T-helper 17 cell (primary cell): ENCODE measurements at regions not wholly inside any gene's neighbourhood (a gene's known extent, or its start where the extent isn't known, plus 50 kb on each side); places are given as distances from the start of the nearest gene placed in this dataset.

ENCODE experiments used
- ATAC-seq: fragments of 150-1000 bp; cut with Tn5 transposase; 2 replicates; pipeline ENCODE4 v1.10.0; 2021; ENCODE audit warnings: mild to moderate bottlenecking, moderate library complexity
- DNase-seq, 3 donors: peaks; one replicate each; pipeline versions ENCODE4 v3.0.0 to v3.0.0-alpha.2; 2020 to 2021
- H3K9me3 ChIP-seq: one replicate; pipeline ENCODE4 v1.7.0; 2013; ENCODE audit warnings: low read length, mild to moderate bottlenecking; ENCODE audit not compliant: control insufficient read depth, poor library complexity, severe bottlenecking
- H3K27ac Mint-ChIP-seq: one replicate; pipeline ENCODE4 v1.8.0; 2022; ENCODE audit warnings: mild to moderate bottlenecking, moderate library complexity, mixed read lengths
- H3K27me3 Mint-ChIP-seq: one replicate; pipeline ENCODE4 v1.8.0; 2022; ENCODE audit warnings: mixed read lengths
- H3K36me3 Mint-ChIP-seq: one replicate; pipeline ENCODE4 v1.8.0; 2022; ENCODE audit warnings: low read depth, mixed read lengths
- H3K4me1 Mint-ChIP-seq: one replicate; pipeline ENCODE4 v1.8.0; 2022; ENCODE audit warnings: mild to moderate bottlenecking, mixed read lengths
- H3K4me3 Mint-ChIP-seq: one replicate; pipeline ENCODE4 v1.8.0; 2022; ENCODE audit warnings: mild to moderate bottlenecking, moderate library complexity, mixed read lengths

GRCh38 chr1:88519156-88519555, 164.9 kb upstream of the PKN2 start:
- Mint-ChIP-seq H3K4me3 (no peak overlapping the region), H3K4me1 (no peaks in the 10 kb centered on the region), H3K36me3 (peaks cover 2% of the 10 kb centered on the region), H3K27ac (no peak overlapping the region), H3K27me3 (peaks cover 13% of the 10 kb centered on the region)
- DNase-seq (no peak), ATAC-seq (no peak)
- H3K9me3 ChIP-seq: no peaks in the 10 kb centered on the region

GRCh38 chr1:88523854-88524528, 160.1 kb upstream of the PKN2 start:
- Mint-ChIP-seq H3K4me3 (no peak overlapping the region), H3K27me3 (peaks cover 9% of the 10 kb centered on the region), H3K27ac (no peak overlapping the region), H3K36me3 (peaks cover 2% of the 10 kb centered on the region), H3K4me1 (no peaks in the 10 kb centered on the region)
- ATAC-seq (no peak), DNase-seq (no peak)
- no peaks in the 10 kb centered on the region for H3K9me3 ChIP-seq

- no peak overlapping the region for H3K27ac Mint-ChIP-seq
- no peak for ATAC-seq
- H3K27me3 Mint-ChIP-seq: peaks cover 30% of the 10 kb centered on the region
- H3K36me3 Mint-ChIP-seq: peaks cover 2% of the 10 kb centered on the region
- no peaks in the 10 kb centered on the region for H3K9me3 ChIP-seq
- H3K4me1 Mint-ChIP-seq: no peaks in the 10 kb centered on the region
- H3K4me3 Mint-ChIP-seq: no peak overlapping the region
- DNase-seq: no peak
Measured at GRCh38 chr1:88526456-88526855, 157.6 kb upstream of the PKN2 start.

GRCh38 chr1:88528792-88529191, 155.3 kb upstream of the PKN2 start:
- ATAC-seq (no peak), DNase-seq (no peak)
- H3K4me3 Mint-ChIP-seq: no peak overlapping the region
- peaks cover 38% of the 10 kb centered on the region for H3K27me3 Mint-ChIP-seq
- H3K27ac Mint-ChIP-seq: no peak overlapping the region
- no peaks in the 10 kb centered on the region for H3K4me1 Mint-ChIP-seq
- H3K36me3 Mint-ChIP-seq: no peaks in the 10 kb centered on the region
- no peaks in the 10 kb centered on the region for H3K9me3 ChIP-seq

GRCh38 chr1:88529581-88529980, 154.5 kb upstream of the PKN2 start:
- DNase-seq: no peak
- no peak overlapping the region for H3K4me3 Mint-ChIP-seq
- H3K27ac Mint-ChIP-seq: no peak overlapping the region
- H3K27me3 Mint-ChIP-seq: peaks cover 44% of the 10 kb centered on the region
- H3K9me3 ChIP-seq: no peaks in the 10 kb centered on the region
- H3K4me1 Mint-ChIP-seq: no peaks in the 10 kb centered on the region
- H3K36me3 Mint-ChIP-seq: no peaks in the 10 kb centered on the region
- ATAC-seq: no peak

- Mint-ChIP-seq H3K4me3 (no peak overlapping the region), H3K36me3 (no peaks in the 10 kb centered on the region), H3K27ac (no peak overlapping the region), H3K27me3 (peaks cover 47% of the 10 kb centered on the region), H3K4me1 (no peaks in the 10 kb centered on the region)
- DNase-seq (no peak), ATAC-seq (no peak)
- no peaks in the 10 kb centered on the region for H3K9me3 ChIP-seq
Measured at GRCh38 chr1:88530246-88530645, 153.8 kb upstream of the PKN2 start.

GRCh38 chr1:88537787-88538186, 146.3 kb upstream of the PKN2 start:
- H3K27me3 Mint-ChIP-seq: peaks cover 28% of the 10 kb centered on the region
- no peaks in the 10 kb centered on the region for H3K4me1 Mint-ChIP-seq

GRCh38 chr1:88538222-88538899, 145.7 kb upstream of the PKN2 start:
- no peaks in the 10 kb centered on the region for H3K9me3 ChIP-seq
- Mint-ChIP-seq H3K27ac (no peak overlapping the region), H3K36me3 (no peaks in the 10 kb centered on the region), H3K4me1 (no peaks in the 10 kb centered on the region), H3K4me3 (no peak overlapping the region), H3K27me3 (peaks cover 28% of the 10 kb centered on the region)
- ATAC-seq: no peak
- no peak for DNase-seq

More at GRCh38 chr1:88537787-88538186, 146.3 kb upstream of the PKN2 start:
- Mint-ChIP-seq H3K36me3 (no peaks in the 10 kb centered on the region), H3K4me3 (no peak overlapping the region), H3K27ac (no peak overlapping the region)
- H3K9me3 ChIP-seq: no peaks in the 10 kb centered on the region
- ATAC-seq (no peak), DNase-seq (no peak)

- Mint-ChIP-seq H3K27me3 (peaks cover 15% of the 10 kb centered on the region), H3K27ac (no peak overlapping the region), H3K36me3 (no peaks in the 10 kb centered on the region), H3K4me3 (no peak overlapping the region), H3K4me1 (no peaks in the 10 kb centered on the region)
- no peaks in the 10 kb centered on the region for H3K9me3 ChIP-seq
- no peak for DNase-seq
- ATAC-seq: no peak
Measured at GRCh38 chr1:88540255-88540654, 143.8 kb upstream of the PKN2 start.

- no peaks in the 10 kb centered on the region for H3K36me3 Mint-ChIP-seq
- H3K27me3 Mint-ChIP-seq: peaks cover 8% of the 10 kb centered on the region
- H3K9me3 ChIP-seq: no peaks in the 10 kb centered on the region
- no peak overlapping the region for H3K27ac Mint-ChIP-seq
- H3K4me1 Mint-ChIP-seq: no peaks in the 10 kb centered on the region
- H3K4me3 Mint-ChIP-seq: no peak overlapping the region
- ATAC-seq: no peak
- no peak for DNase-seq
Measured at GRCh38 chr1:88541596-88541995, 142.5 kb upstream of the PKN2 start.

GRCh38 chr1:88544195-88544594, 139.9 kb upstream of the PKN2 start:
- no peak overlapping the region for H3K4me3 Mint-ChIP-seq
- no peak for ATAC-seq
- H3K27ac Mint-ChIP-seq: no peak overlapping the region

GRCh38 chr1:88549536-88549935, 134.5 kb upstream of the PKN2 start:
- ATAC-seq: no peak
- Mint-ChIP-seq H3K4me1 (no peaks in the 10 kb centered on the region), H3K36me3 (no peaks in the 10 kb centered on the region), H3K27me3 (peaks cover 12% of the 10 kb centered on the region), H3K27ac (no peak overlapping the region), H3K4me3 (no peak overlapping the region)
- no peaks in the 10 kb centered on the region for H3K9me3 ChIP-seq
- no peak for DNase-seq

More at GRCh38 chr1:88544195-88544594, 139.9 kb upstream of the PKN2 start:
- H3K36me3 Mint-ChIP-seq: no peaks in the 10 kb centered on the region
- peaks cover 6% of the 10 kb centered on the region for H3K27me3 Mint-ChIP-seq
- DNase-seq: no peak
- no peaks in the 10 kb centered on the region for H3K9me3 ChIP-seq
- H3K4me1 Mint-ChIP-seq: no peaks in the 10 kb centered on the region

- H3K27me3 Mint-ChIP-seq: peaks cover 6% of the 10 kb centered on the region
- ATAC-seq: no peak
- H3K27ac Mint-ChIP-seq: no peak overlapping the region
- H3K4me3 Mint-ChIP-seq: no peak overlapping the region
- no peaks in the 10 kb centered on the region for H3K36me3 Mint-ChIP-seq
- no peaks in the 10 kb centered on the region for H3K9me3 ChIP-seq
- no peak for DNase-seq
- H3K4me1 Mint-ChIP-seq: no peaks in the 10 kb centered on the region
Measured at GRCh38 chr1:88552226-88552625, 131.8 kb upstream of the PKN2 start.

- Mint-ChIP-seq H3K27ac (no peak overlapping the region), H3K27me3 (peaks cover 9% of the 10 kb centered on the region), H3K4me1 (no peaks in the 10 kb centered on the region), H3K36me3 (no peaks in the 10 kb centered on the region), H3K4me3 (no peak overlapping the region)
- ATAC-seq (no peak), DNase-seq (no peak)
- no peaks in the 10 kb centered on the region for H3K9me3 ChIP-seq
Measured at GRCh38 chr1:88557014-88557413, 127.1 kb upstream of the PKN2 start.
